ENCODE measurements at regions not wholly inside any gene's neighbourhood (a gene's known extent, or its start where the extent isn't known, plus 50 kb on each side); places are given as distances from the start of the nearest gene placed in this dataset.
"Not testable (repeated sequence)": the region's sequence is repeated elsewhere in the genome, so short reads cannot be mapped to it uniquely, and the experiment has no call there.

GRCh38 chr3:4149296-4149695 lies 153.9 kb upstream of the SETMAR start:
- no peak for DNase-seq (ENCODE audit: low read depth)

- DNase-seq (ENCODE audit: low read depth): no peak
Measured at GRCh38 chr3:4150816-4151215, 152.4 kb upstream of the SETMAR start.

GRCh38 chr3:4151859-4152258 lies 151.3 kb upstream of the SETMAR start:
- DNase-seq (ENCODE audit: low read depth): no peak

- no peak for DNase-seq (ENCODE audit: low read depth)
Measured at GRCh38 chr3:4153771-4154170, 149.4 kb upstream of the SETMAR start.

- no peak for DNase-seq (ENCODE audit: low read depth)
Measured at GRCh38 chr3:4158329-4158728, 144.8 kb upstream of the SETMAR start.

GRCh38 chr3:4162096-4162495 lies 141.1 kb upstream of the SETMAR start:
- no peak for DNase-seq (ENCODE audit: low read depth)

GRCh38 chr3:4163011-4163410 lies 140.2 kb upstream of the SETMAR start:
- DNase-seq (ENCODE audit: low read depth): no peak

- no peak for DNase-seq (ENCODE audit: low read depth)
Measured at GRCh38 chr3:4166540-4166939, 136.6 kb upstream of the SETMAR start.

GRCh38 chr3:4167230-4167629 lies 135.9 kb upstream of the SETMAR start:
- not testable (repeated sequence) for DNase-seq (ENCODE audit: low read depth)

GRCh38 chr3:4174791-4175190 lies 128.4 kb upstream of the SETMAR start:
- no peak for DNase-seq (ENCODE audit: low read depth)

- DNase-seq (ENCODE audit: low read depth): no peak
Measured at GRCh38 chr3:4191971-4192370, 111.2 kb upstream of the SETMAR start.

GRCh38 chr3:4195006-4195405 lies 108.2 kb upstream of the SETMAR start:
- no peak for DNase-seq (ENCODE audit: low read depth)

GRCh38 chr3:4196506-4197147 lies 106.5 kb upstream of the SETMAR start:
- DNase-seq (ENCODE audit: low read depth): no peak

GRCh38 chr3:4197670-4198069 lies 105.5 kb upstream of the SETMAR start:
- DNase-seq (ENCODE audit: low read depth): no peak

- DNase-seq (ENCODE audit: low read depth): no peak
Measured at GRCh38 chr3:4198491-4198890, 104.7 kb upstream of the SETMAR start.

GRCh38 chr3:4204776-4205175 lies 98.4 kb upstream of the SETMAR start:
- not testable (repeated sequence) for DNase-seq (ENCODE audit: low read depth)

- no peak for DNase-seq (ENCODE audit: low read depth)
Measured at GRCh38 chr3:4207672-4208071, 95.5 kb upstream of the SETMAR start.

GRCh38 chr3:4208556-4208955 lies 94.6 kb upstream of the SETMAR start:
- no peak for DNase-seq (ENCODE audit: low read depth)

GRCh38 chr3:4211610-4212009 lies 91.6 kb upstream of the SETMAR start:
- DNase-seq (ENCODE audit: low read depth): no peak

GRCh38 chr3:4213420-4213819 lies 89.7 kb upstream of the SETMAR start:
- not testable (repeated sequence) for DNase-seq (ENCODE audit: low read depth)

- not testable (repeated sequence) for DNase-seq (ENCODE audit: low read depth)
Measured at GRCh38 chr3:4216974-4217373, 86.2 kb upstream of the SETMAR start.

- no peak for DNase-seq (ENCODE audit: low read depth)
Measured at GRCh38 chr3:4218456-4219226, 84.5 kb upstream of the SETMAR start.

- DNase-seq (ENCODE audit: low read depth): no peak
Measured at GRCh38 chr3:4219227-4219568, 84.0 kb upstream of the SETMAR start.

GRCh38 chr3:4220065-4220464 lies 83.1 kb upstream of the SETMAR start:
- DNase-seq (ENCODE audit: low read depth): no peak

Data from fibroblast of the conjunctiva (primary cell).